ENCODE measurements at regions not wholly inside any gene's neighbourhood (a gene's known extent, or its start where the extent isn't known, plus 50 kb on each side); places are given as distances from the start of the nearest gene placed in this dataset.

GRCh38 chr10:35889971-35890675 lies 248.0 kb upstream of the FZD8 start:
- no peak overlapping the region for H3K4me3 ChIP-seq
- H3K4me1 ChIP-seq, result peaks cover 0 to 9% (median under 1%) of the 10 kb centered on the region in 3 donors
- 79 to 81% methylated on average over 14 of the region's 14 CpGs for WGBS, 2 donors
- peak overlapping the region in 1 of 4 donors; percentile 50 for H3K27ac ChIP-seq
- ATAC-seq, result peak in 1 of 4 donors; percentile 50
- intact Hi-C loops (cut with DNase I), result no loop called here
- FAIRE-seq, result peak; percentile 57
- H3K27me3 ChIP-seq, result no peaks in the 10 kb centered on the region
- no peak for DNase-seq
- no peaks in the 10 kb centered on the region for H3K9me3 ChIP-seq
- H3K36me3 ChIP-seq, result no peaks in the 10 kb centered on the region
- TF ChIP-seq CTCF (IDR thresholded peaks at IDR 0.05), result no peak

GRCh38 chr10:35889226-35889625 lies 247.1 kb upstream of the FZD8 start:
- intact Hi-C loops (cut with DNase I), result no loop called here
- TF ChIP-seq CTCF (IDR thresholded peaks at IDR 0.05), result no peak
- no peaks in the 10 kb centered on the region for H3K27me3 ChIP-seq
- H3K36me3 ChIP-seq, result no peaks in the 10 kb centered on the region
- peaks cover 0 to 9% (median 9%) of the 10 kb centered on the region in 3 donors for H3K4me1 ChIP-seq
- FAIRE-seq (no peak), DNase-seq (no peak), ATAC-seq (no peak)
- 45 to 50% methylated on average over 2 of the region's 2 CpGs for WGBS, 2 donors
- no peak overlapping the region for H3K4me3 ChIP-seq
- H3K27ac ChIP-seq, result no peak overlapping the region
- H3K9me3 ChIP-seq, result no peaks in the 10 kb centered on the region

- no peaks in the 10 kb centered on the region for H3K36me3 ChIP-seq
- no peaks in the 10 kb centered on the region for H3K27me3 ChIP-seq
- no peak overlapping the region for H3K27ac ChIP-seq
- no peak for FAIRE-seq
- intact Hi-C loops (cut with DNase I), result no loop called here
- no peak for TF ChIP-seq CTCF (IDR thresholded peaks at IDR 0.05)
- WGBS, 2 donors, result 84 to 95% methylated on average over 5 of the region's 5 CpGs
- H3K9me3 ChIP-seq, result no peaks in the 10 kb centered on the region
- no peak for DNase-seq
- no peak for ATAC-seq
- H3K4me3 ChIP-seq, result no peak overlapping the region
- peaks cover 0 to 10% (median 9%) of the 10 kb centered on the region in 3 donors for H3K4me1 ChIP-seq
Observed at GRCh38 chr10:35888400-35888799, 246.3 kb upstream of the FZD8 start.

- Histone ChIP-seq H3K9me3 (no peaks in the 10 kb centered on the region), H3K4me1 (peaks cover 0 to 10% (median 9%) of the 10 kb centered on the region in 3 donors), H3K27me3 (no peaks in the 10 kb centered on the region), H3K4me3 (no peak overlapping the region), H3K27ac (no peak overlapping the region), H3K36me3 (no peaks in the 10 kb centered on the region)
- no peak for ATAC-seq
- FAIRE-seq, result no peak
- no peak for DNase-seq
- TF ChIP-seq CTCF (IDR thresholded peaks at IDR 0.05), result no peak
- WGBS, 2 donors, result 64 to 70% methylated on average over 6 of the region's 6 CpGs
- intact Hi-C loops (cut with DNase I), result no loop called here
Observed at GRCh38 chr10:35887685-35888084, 245.6 kb upstream of the FZD8 start.

GRCh38 chr10:35885076-35885475 lies 243.0 kb upstream of the FZD8 start:
- Histone ChIP-seq H3K4me3 (no peak overlapping the region), H3K4me1 (peaks cover 0 to 10% (median 0%) of the 10 kb centered on the region in 3 donors), H3K9me3 (no peaks in the 10 kb centered on the region), H3K36me3 (no peaks in the 10 kb centered on the region), H3K27ac (peak overlapping the region in 1 of 4 donors; percentile 18), H3K27me3 (no peaks in the 10 kb centered on the region)
- no peak for FAIRE-seq
- WGBS, 2 donors, result 13 to 17% methylated on average over 5 of the region's 5 CpGs
- no peak for TF ChIP-seq CTCF (IDR thresholded peaks at IDR 0.05)
- intact Hi-C loops (cut with DNase I), result no loop called here
- no peak for DNase-seq
- ATAC-seq, result peak in 2 of 4 donors; percentile 18 to 60
